Cardiac fibroblast (primary cell): ENCODE measurements at regions not wholly inside any gene's neighbourhood (a gene's known extent, or its start where the extent isn't known, plus 50 kb on each side); places are given as distances from the start of the nearest gene placed in this dataset.

Experiments
- DNase-seq, 2 donors: peaks; one replicate each; pipeline versions ENCODE4 v3.0.0 to v3.0.0-alpha.2; 2010; ENCODE audit warnings: low read depth in 2 of 2
- H3K4me3 ChIP-seq, 2 donors: replicated peaks in 1 of 2; 1 replicate in 1 of 2; 2 replicates in 1 of 2; pipeline ENCODE4 v1.5.1; 2011; ENCODE audit warnings: low read depth in 2 of 2, low read length in 2 of 2, mild to moderate bottlenecking in 2 of 2, moderate library complexity in 1 of 2
- TF ChIP-seq, protein P1 (sequence below): IDR thresholded peaks from one replicate; pipeline ENCODE4 v1.5.1; 2011; ENCODE audit warnings: low read depth, mild to moderate bottlenecking, low read length, inconsistent platforms

DNA sequence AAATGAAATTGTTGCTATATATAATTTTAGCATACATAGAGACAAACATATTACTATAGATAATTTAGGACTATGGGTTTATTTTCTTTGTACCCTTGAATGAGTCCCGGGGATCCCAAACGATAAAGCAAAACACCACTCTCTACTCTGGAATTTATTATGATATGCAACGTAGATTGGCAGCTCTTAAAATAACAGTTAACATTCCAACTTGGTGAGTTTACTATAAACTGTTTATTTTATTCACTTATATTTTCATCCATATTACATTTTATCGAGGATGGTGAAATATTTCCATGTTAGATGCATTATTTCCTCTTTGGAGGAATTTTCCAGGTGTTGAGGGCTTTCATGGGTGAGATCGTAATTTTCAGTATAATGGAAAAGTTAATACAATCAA, 138.7 kb upstream of the DGKB start:
- TF ChIP-seq, protein P1, sequence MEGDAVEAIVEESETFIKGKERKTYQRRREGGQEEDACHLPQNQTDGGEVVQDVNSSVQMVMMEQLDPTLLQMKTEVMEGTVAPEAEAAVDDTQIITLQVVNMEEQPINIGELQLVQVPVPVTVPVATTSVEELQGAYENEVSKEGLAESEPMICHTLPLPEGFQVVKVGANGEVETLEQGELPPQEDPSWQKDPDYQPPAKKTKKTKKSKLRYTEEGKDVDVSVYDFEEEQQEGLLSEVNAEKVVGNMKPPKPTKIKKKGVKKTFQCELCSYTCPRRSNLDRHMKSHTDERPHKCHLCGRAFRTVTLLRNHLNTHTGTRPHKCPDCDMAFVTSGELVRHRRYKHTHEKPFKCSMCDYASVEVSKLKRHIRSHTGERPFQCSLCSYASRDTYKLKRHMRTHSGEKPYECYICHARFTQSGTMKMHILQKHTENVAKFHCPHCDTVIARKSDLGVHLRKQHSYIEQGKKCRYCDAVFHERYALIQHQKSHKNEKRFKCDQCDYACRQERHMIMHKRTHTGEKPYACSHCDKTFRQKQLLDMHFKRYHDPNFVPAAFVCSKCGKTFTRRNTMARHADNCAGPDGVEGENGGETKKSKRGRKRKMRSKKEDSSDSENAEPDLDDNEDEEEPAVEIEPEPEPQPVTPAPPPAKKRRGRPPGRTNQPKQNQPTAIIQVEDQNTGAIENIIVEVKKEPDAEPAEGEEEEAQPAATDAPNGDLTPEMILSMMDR = no peak
- H3K4me3 ChIP-seq = no peak overlapping the region
- peak in 1 of 2 donors; percentile 40 for DNase-seq

- no peak overlapping the region for H3K4me3 ChIP-seq
- TF ChIP-seq, protein P1 = no peak
- DNase-seq = no peak
Observed at GRCh38 chr7:15035814-15036213, 133.3 kb upstream of the DGKB start.

DNA sequence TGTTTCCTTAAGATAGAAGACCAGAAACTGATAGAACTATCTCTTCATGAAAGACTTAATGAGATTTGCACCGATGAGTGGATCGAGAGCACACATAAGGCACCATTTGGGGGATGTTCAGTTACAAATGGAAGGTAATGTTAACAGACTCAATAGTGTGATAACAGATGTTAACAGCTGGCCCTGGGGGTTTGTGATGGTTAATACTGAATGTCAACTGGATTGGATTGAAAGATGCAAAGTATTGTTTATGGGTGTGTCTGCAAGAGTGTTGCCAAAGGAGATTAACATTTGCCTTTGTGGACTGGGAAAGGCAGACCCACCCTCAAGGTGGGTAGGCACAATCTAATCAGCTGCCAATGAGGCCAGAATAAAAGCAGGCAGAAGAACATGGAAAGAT, 130.5 kb upstream of the DGKB start:
- DNase-seq = no peak
- H3K4me3 ChIP-seq = no peak overlapping the region
- TF ChIP-seq, protein P1 = no peak

DNA sequence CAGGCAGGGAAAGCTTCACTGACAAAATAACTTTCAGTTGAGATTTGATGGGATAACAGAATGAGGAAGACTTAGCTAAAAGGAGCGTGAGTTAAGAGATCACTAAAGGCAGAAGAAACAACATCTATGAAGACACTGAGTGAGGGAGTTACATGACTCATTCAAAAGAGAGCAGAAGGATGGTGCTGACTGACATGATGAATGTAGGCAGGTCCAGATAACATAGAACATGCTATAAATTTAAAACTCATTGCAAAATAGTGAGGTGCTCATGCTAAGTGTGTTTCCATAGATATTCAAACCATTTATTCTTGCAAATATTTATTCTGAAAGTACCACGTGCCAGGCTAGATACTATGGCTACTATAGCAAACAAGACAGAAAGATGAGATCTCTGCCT, 116.4 kb upstream of the DGKB start:
- TF ChIP-seq, protein P1 = no peak
- DNase-seq = no peak
- H3K4me3 ChIP-seq = no peak overlapping the region

GRCh38 chr7:15016766-15017165, 114.2 kb upstream of the DGKB start:
- peak in 1 of 2 donors; percentile 5 for DNase-seq
- no peak overlapping the region for H3K4me3 ChIP-seq
- TF ChIP-seq, protein P1 = no peak

GRCh38 chr7:15016315-15016667, 113.7 kb upstream of the DGKB start:
- DNase-seq = no peak
- TF ChIP-seq, protein P1 = no peak
- no peak overlapping the region for H3K4me3 ChIP-seq

- DNase-seq = peak; percentile 84 to 86
- H3K4me3 ChIP-seq = peak overlapping the region; percentile 2 to 16
- TF ChIP-seq, protein P1 = peak; percentile 59
Observed at GRCh38 chr7:15015545-15016314, 113.2 kb upstream of the DGKB start.
